Stimulated activated memory B cell treated with anti-CD40 and anti-IgM and Interleukin-4, amounts not matched to agents 10 μg/mL and 1 μg/mL and 100 μg/mL, for 72 hours (primary cell): ENCODE measurements at regions not wholly inside any gene's neighbourhood (a gene's known extent, or its start where the extent isn't known, plus 50 kb on each side); places are given as distances from the start of the nearest gene placed in this dataset.
"Not testable (repeated sequence)": the region's sequence is repeated elsewhere in the genome, so short reads cannot be mapped to it uniquely, and the experiment has no call there.

Source experiments
- ATAC-seq: fragments of 150-1000 bp; cut with Tn5 transposase; 2 replicates; pipeline ENCODE4 v1.10.0; 2021
- H3K27ac Mint-ChIP-seq: one replicate; pipeline ENCODE4 v1.8.0; 2022; ENCODE audit warnings: mild to moderate bottlenecking, mixed read lengths
- H3K27me3 Mint-ChIP-seq: one replicate; pipeline ENCODE4 v1.8.0; 2022; ENCODE audit warnings: mixed read lengths
- H3K36me3 Mint-ChIP-seq: one replicate; pipeline ENCODE4 v1.8.0; 2022; ENCODE audit warnings: mixed read lengths
- H3K4me1 Mint-ChIP-seq: one replicate; pipeline ENCODE4 v1.8.0; 2022; ENCODE audit warnings: mixed read lengths
- H3K4me3 Mint-ChIP-seq: one replicate; pipeline ENCODE4 v1.8.0; 2022; ENCODE audit warnings: mild to moderate bottlenecking, moderate library complexity, mixed read lengths
- H3K9me3 Mint-ChIP-seq: one replicate; pipeline ENCODE4 v1.8.0; 2022; ENCODE audit warnings: mixed read lengths

DNA sequence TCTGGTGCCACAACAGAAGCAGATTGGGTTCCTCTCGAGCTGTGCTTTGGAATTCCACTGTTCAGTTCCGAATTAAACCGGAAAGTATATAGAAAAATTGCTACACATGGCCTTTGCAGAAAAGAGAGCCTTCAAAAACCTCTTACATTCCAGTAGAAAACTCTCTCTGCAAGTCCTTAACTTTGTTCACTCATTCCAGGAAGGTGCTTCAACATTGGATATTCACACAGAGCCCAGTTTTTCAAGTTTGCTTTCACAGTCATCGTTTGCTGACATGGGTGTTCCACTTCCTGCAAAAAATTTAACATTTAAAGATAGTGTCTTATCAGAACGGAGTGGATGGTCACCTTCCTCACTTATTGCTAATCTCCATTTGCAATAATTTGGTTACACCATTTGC, 93.7 kb downstream of the PPIAL4C start:
- not testable (repeated sequence) for H3K4me3 Mint-ChIP-seq, ATAC-seq, H3K36me3 Mint-ChIP-seq, H3K27ac Mint-ChIP-seq, H3K9me3 Mint-ChIP-seq, H3K27me3 Mint-ChIP-seq, H3K4me1 Mint-ChIP-seq

- H3K27me3 Mint-ChIP-seq, H3K4me3 Mint-ChIP-seq, H3K9me3 Mint-ChIP-seq, H3K27ac Mint-ChIP-seq, H3K4me1 Mint-ChIP-seq, H3K36me3 Mint-ChIP-seq: not testable (repeated sequence)
- ATAC-seq, result peak; percentile 79
These were observed 95.8 kb upstream of the FCGR1A start for GRCh38 chr1:149686593-149687238.

GRCh38 chr1:149691399-149691798, 91.1 kb upstream of the FCGR1A start:
- H3K27ac Mint-ChIP-seq, H3K36me3 Mint-ChIP-seq, H3K4me3 Mint-ChIP-seq, H3K9me3 Mint-ChIP-seq, H3K27me3 Mint-ChIP-seq, H3K4me1 Mint-ChIP-seq, ATAC-seq: not testable (repeated sequence)

GRCh38 chr1:149692804-149693539, 89.5 kb upstream of the FCGR1A start:
- not testable (repeated sequence) for H3K9me3 Mint-ChIP-seq, H3K4me3 Mint-ChIP-seq, H3K36me3 Mint-ChIP-seq, ATAC-seq, H3K27me3 Mint-ChIP-seq, H3K4me1 Mint-ChIP-seq, H3K27ac Mint-ChIP-seq

DNA sequence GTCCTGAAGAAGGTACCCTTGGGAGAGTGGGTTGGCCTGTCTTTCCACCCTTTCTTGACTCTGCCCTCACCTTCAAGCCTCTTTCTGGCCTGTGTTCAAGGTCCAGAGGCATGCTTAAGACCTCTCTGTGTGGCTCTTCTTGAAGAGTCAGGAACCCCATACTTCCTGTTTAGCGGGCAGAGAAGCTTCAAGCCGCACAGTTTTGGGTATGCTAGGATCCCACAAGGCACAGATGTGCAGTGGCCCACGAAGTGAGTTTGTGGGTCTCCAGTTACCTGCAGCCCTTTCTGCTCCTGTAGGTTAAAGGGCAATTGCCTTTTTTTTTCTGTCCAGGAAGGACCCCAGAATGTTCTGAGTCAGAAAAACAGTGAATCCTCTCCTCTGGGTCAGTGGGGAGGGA, 87.4 kb upstream of the FCGR1A start:
- not testable (repeated sequence) for H3K4me3 Mint-ChIP-seq, H3K27me3 Mint-ChIP-seq, H3K27ac Mint-ChIP-seq, H3K4me1 Mint-ChIP-seq, H3K36me3 Mint-ChIP-seq, ATAC-seq, H3K9me3 Mint-ChIP-seq

DNA sequence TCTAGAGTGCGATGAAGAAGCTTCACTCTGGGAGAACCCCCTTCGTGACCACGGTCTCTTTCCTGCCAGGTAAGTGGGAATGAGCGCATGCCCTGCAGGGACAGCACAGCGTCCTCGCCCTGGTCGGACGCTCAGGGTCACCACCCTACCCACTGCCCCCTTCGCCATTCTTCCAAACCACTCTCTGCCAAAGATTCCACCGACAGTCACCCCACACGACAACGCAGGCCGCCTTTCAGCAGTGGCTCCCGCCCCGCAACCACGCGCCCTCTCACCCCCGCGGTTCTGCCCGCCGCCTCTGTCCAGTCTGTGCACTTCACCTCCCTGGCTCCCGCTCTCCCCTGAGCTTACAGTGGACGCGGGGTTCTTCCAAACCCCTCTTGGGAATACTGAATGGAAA, 82.3 kb upstream of the FCGR1A start:
- ATAC-seq, H3K27me3 Mint-ChIP-seq, H3K4me3 Mint-ChIP-seq, H3K9me3 Mint-ChIP-seq, H3K4me1 Mint-ChIP-seq, H3K27ac Mint-ChIP-seq, H3K36me3 Mint-ChIP-seq: not testable (repeated sequence)

DNA sequence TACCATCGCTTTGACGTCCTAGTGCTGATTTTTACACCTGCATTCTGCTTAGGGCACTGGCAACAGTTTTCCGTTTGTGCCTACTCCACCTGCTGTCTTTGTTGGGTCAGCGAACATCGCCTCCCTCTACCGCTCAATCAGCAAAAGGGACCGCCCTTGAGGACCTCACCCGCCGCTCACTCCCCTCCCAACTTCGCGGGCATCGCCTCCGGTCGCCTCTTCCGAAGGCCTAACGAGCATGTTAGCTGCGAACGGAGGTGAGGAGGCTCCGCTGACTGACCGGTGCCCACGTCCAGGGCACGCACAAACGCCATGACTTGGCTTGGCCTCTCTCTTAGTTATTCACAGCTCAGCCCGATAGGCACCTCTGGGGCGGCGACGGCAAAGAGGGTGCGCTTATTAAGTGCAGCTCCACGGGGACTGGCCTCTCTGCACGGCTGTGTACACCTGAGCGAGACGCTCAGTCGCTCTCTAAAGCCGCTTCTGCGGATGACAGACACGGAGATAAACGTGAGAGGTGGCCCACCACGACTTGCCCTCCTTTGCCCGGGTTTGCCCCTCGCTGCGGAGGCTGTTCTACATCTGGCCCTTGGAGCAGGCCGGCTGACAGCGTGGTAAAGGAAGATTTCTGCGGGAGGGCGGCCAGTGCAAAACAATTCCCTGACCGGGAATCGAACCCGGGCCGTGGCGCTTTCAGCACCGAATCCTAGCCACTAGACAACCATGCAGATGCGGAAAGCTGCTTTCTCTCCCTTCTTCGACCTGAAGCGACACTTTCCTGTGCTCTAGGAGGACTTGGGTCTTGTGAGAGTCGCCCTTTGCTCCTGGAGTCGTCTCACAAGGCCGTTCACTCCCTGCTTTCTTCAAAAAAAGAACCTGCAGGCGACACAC, 81.6 kb upstream of the FCGR1A start:
- H3K27me3 Mint-ChIP-seq, H3K36me3 Mint-ChIP-seq, H3K9me3 Mint-ChIP-seq: not testable (repeated sequence)

DNA sequence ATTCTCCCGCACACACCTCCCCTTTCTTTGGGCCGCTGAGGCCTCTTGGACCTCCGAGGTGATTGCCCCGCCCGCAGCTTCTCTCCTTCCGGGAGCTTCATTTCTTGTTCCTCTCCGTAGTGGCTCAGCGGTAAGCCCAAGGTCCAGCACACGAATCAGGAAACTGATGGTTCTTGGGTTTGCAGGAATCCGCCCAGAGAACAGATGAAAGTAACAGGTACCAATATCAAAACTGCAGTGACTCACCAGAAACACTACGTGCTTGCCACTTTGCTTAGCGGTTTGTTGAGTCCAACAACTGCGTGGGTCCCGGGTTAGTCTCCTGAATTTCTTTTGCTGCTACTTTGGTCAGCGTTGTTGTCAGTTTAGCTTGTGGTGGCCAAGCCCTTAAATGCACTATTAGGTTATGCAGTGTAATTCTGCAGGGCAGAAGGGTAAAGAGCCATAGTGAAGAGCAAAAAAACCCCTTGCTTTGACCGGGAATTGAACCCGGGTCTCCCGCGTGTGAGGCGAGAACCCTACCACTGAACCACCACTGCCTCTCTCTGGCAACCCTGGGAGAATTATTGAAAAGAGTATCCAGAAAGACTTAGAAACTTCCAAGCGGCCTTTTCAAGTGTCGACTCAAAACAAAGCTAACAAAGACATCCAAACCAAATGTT, 74.2 kb upstream of the FCGR1A start:
- not testable (repeated sequence) for H3K36me3 Mint-ChIP-seq, H3K27me3 Mint-ChIP-seq, H3K4me1 Mint-ChIP-seq, H3K9me3 Mint-ChIP-seq
- ATAC-seq, result peak; percentile 92
- peak overlapping the region; percentile 84 for H3K27ac Mint-ChIP-seq
- H3K4me3 Mint-ChIP-seq, result peak overlapping the region; percentile 79

More for the DNA sequence above, 81.6 kb upstream of the FCGR1A start:
- peak; percentile 39 for ATAC-seq
- H3K4me3 Mint-ChIP-seq, H3K4me1 Mint-ChIP-seq, H3K27ac Mint-ChIP-seq: not testable (repeated sequence)

GRCh38 chr1:149711651-149712050, 70.8 kb upstream of the FCGR1A start:
- not testable (repeated sequence) for H3K36me3 Mint-ChIP-seq, H3K4me1 Mint-ChIP-seq, H3K27ac Mint-ChIP-seq, H3K9me3 Mint-ChIP-seq, ATAC-seq, H3K4me3 Mint-ChIP-seq, H3K27me3 Mint-ChIP-seq

- not testable (repeated sequence) for H3K4me3 Mint-ChIP-seq
These were observed 70.2 kb upstream of the FCGR1A start for GRCh38 chr1:149712154-149712927.

DNA sequence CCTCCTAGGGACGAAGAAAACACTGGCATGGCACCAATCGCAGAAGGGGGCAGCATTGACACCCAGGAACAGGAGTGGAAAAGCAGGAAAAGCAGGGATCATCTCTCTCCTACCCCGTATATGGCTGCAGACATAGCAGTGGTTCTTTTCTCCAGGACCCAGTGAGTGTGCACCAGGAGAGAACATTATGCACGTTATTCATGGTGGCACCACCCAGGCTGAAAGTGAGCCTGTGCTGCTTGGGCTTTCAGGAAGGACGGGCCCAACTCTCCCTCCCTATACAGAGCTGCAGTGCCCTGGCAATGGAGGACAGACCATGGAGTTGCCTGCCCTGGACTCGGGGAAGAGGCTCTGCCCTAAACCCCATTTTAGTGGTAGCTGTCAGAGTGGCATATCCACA, 69.0 kb upstream of the FCGR1A start:
- H3K36me3 Mint-ChIP-seq, H3K4me1 Mint-ChIP-seq, H3K4me3 Mint-ChIP-seq, ATAC-seq, H3K27ac Mint-ChIP-seq, H3K27me3 Mint-ChIP-seq, H3K9me3 Mint-ChIP-seq: not testable (repeated sequence)

More at GRCh38 chr1:149712154-149712927, 70.2 kb upstream of the FCGR1A start:
- H3K27me3 Mint-ChIP-seq, H3K36me3 Mint-ChIP-seq, ATAC-seq, H3K9me3 Mint-ChIP-seq, H3K27ac Mint-ChIP-seq, H3K4me1 Mint-ChIP-seq: not testable (repeated sequence)

GRCh38 chr1:149713952-149714351, 68.5 kb upstream of the FCGR1A start:
- H3K27me3 Mint-ChIP-seq, H3K36me3 Mint-ChIP-seq, H3K4me3 Mint-ChIP-seq, ATAC-seq, H3K9me3 Mint-ChIP-seq, H3K4me1 Mint-ChIP-seq, H3K27ac Mint-ChIP-seq: not testable (repeated sequence)

- not testable (repeated sequence) for ATAC-seq
These were observed 57.7 kb upstream of the FCGR1A start for GRCh38 chr1:149724618-149725302.

GRCh38 chr1:149726688-149727087, 55.8 kb upstream of the FCGR1A start:
- H3K36me3 Mint-ChIP-seq, H3K4me3 Mint-ChIP-seq, ATAC-seq, H3K9me3 Mint-ChIP-seq, H3K27me3 Mint-ChIP-seq, H3K27ac Mint-ChIP-seq, H3K4me1 Mint-ChIP-seq: not testable (repeated sequence)

More at GRCh38 chr1:149724618-149725302, 57.7 kb upstream of the FCGR1A start:
- not testable (repeated sequence) for H3K9me3 Mint-ChIP-seq, H3K36me3 Mint-ChIP-seq, H3K4me3 Mint-ChIP-seq, H3K4me1 Mint-ChIP-seq, H3K27me3 Mint-ChIP-seq, H3K27ac Mint-ChIP-seq
